NCI-H2196 (cell line): ENCODE measurements at regions not wholly inside any gene's neighbourhood (a gene's known extent, or its start where the extent isn't known, plus 50 kb on each side); places are given as distances from the start of the nearest gene placed in this dataset.

Experiments used
- DNase-seq: peaks from one replicate; lab custom pipeline; 2025; ENCODE audit not compliant: unreplicated experiment; lab: John Stamatoyannopoulos, UW

DNA sequence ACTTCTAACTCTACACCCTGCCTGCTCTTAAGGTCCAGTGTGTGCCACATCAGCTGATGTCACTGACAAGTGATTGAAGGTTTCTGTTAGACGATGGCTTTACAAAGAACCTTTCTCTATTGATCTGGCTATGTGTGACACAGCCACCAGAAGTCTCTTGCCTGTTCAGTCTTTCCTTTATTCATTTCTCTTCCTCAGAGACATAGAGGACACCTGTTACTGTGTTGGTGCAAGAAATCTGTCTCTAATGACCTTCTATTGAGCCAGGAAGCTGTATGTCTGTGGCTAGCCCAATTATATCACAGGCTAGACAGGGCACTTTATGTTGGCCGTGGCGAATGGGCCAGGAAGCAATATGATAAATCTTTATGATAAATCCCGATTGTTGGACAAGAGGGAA lies 173.3 kb upstream of the GAP43 start:
- DNase-seq, result no peak

DNA sequence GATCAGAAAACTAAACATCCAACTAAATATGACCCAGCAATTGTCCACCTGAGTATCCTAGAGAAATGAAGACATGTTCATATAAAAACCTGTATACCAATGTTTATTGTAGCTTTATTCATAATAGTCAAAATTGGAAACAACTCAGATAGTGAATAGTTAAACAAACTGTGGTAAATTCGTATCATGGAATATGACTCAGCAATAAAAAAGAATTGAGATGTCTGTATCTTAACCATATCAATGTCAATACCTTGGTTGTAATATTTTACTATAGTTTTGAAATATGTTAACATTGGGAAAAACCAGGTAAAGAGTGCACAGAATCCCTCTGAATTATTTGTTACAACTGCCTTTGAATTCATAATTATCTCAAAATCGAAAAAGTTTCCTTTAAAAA lies 159.3 kb upstream of the GAP43 start:
- DNase-seq, result no peak

DNA sequence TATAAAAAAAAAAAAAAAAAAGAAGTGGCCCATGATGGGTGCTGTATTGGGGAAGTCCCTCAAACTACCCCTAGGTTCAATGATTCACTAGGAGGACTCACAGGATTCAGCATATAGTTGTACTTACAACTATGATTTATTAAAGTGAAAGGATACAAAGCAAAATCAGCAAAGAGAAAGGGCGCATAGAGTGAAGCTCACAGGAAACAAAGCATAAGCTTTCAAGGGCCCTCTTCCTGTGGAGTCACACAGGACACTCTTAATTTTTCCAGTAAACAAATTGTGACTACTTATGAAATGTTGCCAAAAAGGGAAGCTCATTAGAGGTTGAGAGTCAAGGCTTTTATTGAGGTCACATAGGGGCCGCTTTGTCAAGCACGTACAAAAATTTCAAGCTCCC lies 153.7 kb upstream of the GAP43 start:
- DNase-seq, result peak; percentile 82

DNA sequence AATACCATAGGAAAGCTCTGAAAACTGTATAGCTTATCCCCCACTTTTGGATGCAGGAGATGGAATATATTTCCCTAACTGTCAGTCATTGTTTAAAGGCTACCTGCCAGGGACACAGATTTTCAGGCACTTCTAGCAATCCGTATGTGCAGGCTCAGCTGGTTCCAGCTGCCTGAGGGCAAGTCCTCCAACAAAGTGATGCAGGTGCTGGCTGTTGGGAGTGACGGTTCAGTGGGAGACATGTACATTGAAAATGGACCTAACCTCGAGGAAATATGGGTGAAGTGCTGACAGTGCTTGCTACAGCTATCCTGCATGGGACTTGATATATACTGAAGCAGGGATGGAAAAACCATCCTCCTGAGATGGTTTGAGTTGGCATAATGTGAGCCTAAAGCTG lies 153.1 kb upstream of the GAP43 start:
- DNase-seq, result no peak

DNA sequence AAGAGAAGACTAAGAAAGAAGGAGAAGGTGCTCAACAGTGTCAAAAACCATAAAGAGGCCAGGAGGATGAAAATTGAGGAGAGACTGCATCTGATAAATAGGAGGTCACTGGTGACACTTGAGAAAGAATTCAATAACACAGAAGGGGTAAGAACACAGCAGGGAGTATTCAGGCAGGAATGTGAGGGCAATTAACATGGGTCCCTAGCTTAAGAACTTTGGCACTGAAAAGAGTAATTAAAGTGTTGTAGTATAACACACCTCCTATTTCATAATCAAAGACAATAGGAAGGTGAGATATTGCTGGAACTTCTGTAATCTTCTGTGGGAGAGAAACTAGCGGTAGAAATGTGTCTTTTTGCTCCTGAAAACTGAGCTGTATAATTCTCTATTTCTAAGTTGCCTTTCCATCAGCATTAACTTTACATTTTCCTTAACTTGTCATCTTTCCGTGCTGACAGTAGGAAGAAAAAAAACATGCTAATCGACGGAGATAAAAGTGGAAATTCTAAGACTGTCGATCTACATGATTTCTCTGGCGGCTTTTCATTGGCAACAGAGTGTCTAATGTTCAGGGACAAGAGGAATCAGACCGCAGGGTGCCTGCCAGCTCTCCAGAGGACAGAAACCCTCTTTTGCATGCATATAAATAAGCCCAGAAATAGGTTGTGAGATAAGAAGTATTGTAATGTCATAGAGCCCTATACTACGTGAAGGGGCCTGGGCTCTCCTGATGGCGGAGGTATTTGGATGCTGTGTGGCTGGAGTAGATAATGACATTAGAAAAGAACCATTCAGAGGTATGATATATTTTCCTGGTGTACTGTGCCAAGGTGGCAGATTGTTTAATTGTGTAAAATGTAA lies 147.9 kb upstream of the GAP43 start:
- DNase-seq, result no peak

DNA sequence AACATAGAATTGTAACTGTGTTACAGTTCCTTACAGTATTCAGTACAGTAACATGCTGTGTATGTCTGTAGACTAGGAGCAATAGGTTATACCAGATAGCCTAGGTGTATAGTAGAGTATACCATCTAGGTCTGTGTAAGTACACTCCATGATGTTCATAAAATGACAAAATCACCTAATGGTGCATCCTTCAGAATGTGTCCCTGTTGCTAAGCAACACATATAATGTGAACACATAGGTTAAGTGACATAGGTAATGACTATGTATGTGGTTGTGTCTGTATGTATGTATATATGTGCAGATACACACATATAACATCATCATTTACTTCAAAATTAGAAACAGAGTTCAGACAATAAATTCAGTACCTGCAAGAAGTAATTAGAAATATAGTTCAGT lies 146.8 kb upstream of the GAP43 start:
- no peak for DNase-seq

DNA sequence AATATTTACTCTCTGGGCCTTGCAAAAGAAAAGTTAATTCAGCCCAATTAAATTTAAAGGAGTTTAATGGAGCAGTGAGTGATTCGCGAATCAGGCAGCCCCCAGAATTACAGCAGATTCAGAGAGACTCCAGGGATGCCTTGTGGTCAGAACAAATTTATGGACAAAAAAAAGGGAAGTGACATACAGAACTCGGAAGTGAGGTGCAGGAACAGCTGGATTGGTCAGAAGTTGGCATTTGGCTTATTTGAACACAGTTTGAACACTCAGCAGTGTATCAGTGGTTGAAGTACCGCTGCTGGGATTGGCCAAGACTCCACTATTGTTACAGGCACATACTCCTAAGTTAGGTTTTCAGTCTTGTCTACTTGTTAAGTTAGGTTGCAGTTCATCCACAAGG lies 145.0 kb upstream of the GAP43 start:
- DNase-seq, result no peak

DNA sequence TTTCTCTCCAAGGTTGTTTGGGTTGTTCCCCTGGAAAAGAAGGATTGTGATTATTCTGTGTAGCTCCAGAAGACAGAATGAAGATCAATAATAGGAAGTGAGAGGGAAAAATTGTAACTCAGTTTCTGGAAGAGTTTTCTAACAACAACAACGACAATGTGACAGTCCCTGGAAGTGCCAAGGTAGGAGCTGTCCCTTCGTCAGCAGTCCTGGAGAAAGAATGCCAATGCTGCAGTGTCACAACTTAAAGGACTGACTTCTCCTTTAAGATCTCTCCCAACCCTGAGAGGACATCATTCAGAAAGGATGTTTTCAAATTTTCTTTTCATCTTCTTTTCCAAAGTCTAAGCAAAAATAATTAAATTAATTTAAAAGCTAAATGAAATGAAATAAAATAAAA lies 136.4 kb upstream of the GAP43 start:
- no peak for DNase-seq

DNA sequence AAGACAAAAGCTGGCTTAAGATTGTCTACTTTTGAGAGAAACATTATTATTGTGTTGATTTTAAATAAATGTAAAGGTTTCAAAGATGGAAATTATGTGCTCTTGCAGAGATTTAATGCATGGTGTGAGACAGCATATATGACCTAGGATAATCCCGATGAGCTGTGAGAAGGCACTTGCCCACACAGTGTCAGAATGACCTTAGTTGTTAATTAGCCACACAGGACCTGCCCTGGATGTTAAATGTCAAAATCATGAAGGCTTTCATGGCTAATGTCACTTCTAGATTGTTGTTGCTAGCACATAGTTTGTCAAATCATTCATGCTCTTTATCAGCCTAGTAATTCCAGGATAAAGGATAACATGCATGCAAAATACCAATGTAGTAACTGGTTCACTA lies 135.3 kb upstream of the GAP43 start:
- DNase-seq, result no peak

DNA sequence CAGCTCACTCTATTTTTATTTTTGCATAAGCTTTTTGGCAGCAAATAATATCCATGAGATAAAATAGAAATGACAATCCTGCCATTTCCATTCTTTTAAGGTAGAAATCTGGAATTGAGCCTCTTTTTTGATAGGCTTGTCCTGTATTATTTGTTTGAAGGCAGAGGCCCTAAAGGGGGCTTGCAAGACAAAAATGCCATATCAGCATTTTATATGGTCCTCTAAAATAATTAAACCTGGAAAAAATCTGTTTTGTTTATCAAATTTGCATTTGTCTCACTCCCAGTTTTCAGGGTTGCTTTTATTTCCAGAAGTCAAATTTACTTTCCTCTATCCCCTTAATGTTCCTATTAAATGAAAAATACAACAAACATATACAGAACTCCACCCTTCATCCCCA lies 134.9 kb upstream of the GAP43 start:
- no peak for DNase-seq

DNA sequence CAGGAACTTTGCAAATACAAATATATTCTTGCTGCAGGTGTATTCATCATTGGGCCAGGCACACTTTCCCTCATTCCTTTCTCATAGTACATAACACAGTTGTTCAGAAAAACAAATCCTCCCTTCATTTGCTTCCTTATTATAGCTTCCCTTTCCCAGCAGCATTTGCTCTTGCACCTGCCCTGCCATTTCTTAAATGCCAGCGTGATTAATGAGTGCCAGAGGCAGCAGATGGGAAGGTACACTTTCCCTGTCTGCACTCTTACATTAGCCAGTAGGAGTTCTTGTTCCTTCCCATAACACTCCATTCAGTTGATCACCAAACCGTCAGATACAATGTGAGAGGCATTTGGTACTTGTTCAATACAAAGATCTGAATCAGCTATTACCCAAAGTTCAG lies 128.5 kb upstream of the GAP43 start:
- DNase-seq, result no peak

DNA sequence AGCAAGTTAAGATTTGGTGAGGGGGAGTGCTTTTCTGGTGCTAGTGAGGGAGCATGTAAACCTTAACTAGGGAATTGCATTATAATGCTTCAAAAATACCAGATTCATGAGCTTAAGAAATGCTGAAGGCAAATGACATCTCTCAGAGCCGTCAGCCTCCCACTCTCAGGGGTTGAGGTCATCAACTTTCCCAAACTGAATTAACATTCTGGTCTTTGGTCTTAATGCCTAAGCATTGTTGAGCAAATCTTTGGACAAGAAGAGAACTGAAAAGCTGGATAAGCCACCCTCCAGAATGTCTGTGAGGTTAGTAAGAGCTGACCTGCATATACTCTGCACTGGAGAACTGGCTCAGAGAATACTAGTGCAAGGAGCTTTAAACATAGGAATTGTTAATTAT lies 124.9 kb upstream of the GAP43 start:
- no peak for DNase-seq

DNA sequence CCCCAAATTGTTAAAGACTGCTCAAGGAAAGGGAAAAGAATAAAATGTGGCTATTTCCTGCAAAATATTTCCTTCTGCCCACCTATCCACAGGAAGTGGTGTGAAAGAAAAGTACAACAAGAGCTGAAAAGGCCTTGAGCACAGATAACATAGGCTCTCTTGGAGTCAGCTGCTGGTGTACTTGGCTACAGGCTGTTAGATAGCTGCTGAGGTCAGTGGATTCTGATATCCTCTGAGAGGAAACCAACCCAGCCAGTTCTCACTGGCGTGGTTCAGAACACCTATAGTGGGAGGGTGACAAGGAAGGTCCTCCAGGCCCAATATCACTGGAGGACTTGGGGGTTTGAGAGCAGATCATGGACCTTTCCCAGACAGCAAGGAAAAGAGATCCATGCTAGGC lies 124.4 kb upstream of the GAP43 start:
- no peak for DNase-seq

DNA sequence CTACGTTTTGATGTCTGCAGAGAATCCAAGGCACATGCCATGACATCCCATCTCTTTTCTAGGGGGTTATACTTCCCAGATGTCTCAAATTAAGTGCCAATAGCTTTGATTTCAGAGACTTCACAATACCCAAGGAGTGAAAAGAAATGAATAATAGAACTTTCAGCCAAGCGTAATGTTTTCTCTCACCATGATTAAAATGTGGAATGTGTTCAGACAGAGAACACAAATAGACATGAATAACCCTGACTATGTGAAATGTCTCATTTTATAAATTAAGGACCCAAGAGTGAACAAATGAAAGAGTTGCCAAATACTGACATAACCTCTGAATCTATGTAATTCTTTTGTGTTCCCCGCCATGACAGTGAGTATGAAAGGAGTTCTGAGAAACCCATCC lies 123.6 kb upstream of the GAP43 start:
- no peak for DNase-seq

DNA sequence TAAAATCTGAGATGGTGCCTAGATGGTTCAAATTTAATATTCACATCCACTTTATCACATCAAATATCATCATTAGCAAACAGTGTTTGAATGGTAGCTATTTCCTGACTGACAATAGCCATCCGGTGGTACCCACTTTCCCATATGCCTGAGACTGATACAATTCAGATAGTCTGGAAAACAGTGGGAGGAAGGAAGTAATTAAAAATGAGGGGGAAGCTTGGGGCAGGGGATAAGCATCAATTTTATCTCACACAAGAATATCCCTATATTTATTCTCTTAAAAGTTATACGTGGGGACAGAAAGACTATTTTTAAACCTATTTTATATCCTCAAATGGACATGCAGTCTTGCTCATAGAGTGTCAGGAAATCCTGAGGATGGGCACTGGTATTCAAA lies 122.5 kb upstream of the GAP43 start:
- DNase-seq, result no peak

DNA sequence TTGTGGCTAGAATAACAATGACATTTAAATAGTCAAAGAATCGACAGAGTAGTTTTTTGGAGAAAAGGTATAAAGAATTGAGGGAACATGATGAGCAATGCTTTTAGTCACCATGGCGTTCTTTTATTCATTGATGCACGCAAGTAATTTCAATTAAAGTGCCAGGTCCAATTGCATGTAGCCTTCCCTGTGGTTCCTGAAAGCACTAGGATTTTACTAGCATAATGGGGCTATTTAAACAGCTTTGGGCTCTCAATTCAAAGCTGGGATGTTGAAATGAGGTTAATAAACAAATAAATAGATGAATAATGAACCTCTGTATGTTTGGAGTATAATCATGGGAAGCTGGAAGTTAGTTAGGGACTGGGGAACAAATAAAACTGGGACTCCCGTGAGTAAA lies 121.2 kb upstream of the GAP43 start:
- DNase-seq, result no peak

DNA sequence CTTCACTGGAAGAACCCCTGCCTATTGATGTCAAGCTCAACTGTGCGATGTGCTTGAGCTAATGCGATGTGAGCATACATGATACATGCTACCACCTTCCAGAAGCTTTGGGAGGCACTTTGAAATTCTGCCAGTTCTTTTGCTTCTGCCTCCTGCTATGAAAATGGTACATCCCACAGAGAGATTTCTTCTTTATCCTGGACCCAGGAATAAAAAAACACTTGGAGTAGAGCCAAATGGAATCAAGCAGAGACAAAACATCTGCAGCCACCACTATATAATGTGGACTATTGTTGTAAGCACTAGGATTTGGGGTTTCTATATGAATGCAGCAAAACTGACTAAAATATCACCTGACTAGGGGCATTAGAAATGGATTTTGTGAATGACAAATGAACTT lies 119.9 kb upstream of the GAP43 start:
- no peak for DNase-seq

DNA sequence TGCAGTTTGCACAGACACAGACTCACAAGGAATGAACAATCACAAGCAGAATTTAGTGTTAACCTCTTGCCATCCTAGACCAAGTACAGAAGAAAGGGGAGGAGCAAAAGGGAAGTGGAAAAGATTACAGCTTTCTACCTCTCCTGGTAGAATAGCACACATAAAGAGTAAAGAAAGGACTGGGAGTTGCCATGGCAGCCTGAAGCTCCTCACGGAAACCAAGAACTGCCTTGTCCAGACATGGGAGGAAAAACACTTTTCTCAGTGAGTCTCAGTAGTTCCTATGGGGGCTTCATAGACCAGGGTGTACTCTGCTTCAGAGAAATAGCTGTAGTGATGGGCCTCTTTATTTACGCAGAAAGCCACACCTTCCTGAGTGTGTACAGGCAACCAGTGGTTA lies 114.7 kb upstream of the GAP43 start:
- DNase-seq, result no peak

DNA sequence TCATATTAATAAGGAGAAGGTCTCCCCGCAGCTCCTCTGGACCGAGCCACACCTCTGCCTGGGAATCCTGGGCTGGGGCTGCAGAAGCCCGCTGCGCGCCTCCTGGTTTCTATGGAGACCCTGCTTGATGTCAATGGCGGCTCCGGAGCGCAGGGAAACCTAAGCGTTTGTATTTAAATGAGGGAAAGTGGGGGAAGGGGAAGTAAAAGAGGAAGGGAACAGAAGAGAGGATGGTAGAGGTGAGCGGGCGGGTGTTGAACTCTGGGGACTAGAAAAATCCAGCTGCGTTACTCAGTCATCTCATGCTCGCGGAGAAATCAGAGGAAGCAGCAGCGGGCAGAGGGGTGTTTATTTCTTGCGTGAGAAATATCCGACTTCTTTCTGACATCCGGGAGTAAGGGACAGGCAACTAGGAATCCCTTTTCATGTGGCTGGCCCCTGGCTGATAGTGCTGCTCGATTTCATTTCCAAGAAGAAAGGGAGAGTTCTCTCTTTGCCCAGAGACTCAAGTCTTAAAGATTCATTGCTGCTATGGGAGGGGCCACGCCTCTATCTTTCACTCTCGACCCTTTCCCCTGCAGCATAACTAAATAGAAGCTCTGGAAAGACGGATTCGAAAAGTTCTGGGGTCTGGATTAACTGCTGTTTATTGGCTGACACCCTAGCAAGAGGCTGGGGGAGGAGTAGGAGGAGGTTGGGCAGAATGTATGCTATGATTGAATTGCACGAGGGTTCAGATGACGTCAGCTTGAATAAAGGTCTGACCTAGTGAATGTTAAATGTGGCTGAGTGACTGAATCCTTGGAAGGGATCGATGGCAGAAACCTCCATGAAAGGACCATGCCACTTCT lies 110.5 kb upstream of the GAP43 start:
- peak; percentile 50 for DNase-seq

DNA sequence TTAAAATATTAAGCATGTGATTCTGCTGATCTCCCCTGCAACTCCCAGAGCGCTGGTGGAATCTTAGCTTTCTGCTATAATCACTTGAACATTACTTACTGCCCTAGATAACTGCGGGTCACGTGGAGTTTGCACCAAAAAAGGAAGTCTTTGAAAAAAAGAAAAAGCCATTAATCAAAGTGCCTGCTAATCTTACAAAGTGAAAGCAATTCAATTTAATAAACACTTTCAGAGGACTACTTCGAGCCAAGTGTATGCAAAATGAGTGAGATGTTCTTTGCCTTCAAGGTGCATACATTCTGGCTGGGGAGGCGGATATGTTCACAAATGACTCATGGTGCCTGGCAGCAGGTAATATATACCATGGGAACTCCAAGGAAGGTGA lies 109.9 kb upstream of the GAP43 start:
- DNase-seq, result no peak

DNA sequence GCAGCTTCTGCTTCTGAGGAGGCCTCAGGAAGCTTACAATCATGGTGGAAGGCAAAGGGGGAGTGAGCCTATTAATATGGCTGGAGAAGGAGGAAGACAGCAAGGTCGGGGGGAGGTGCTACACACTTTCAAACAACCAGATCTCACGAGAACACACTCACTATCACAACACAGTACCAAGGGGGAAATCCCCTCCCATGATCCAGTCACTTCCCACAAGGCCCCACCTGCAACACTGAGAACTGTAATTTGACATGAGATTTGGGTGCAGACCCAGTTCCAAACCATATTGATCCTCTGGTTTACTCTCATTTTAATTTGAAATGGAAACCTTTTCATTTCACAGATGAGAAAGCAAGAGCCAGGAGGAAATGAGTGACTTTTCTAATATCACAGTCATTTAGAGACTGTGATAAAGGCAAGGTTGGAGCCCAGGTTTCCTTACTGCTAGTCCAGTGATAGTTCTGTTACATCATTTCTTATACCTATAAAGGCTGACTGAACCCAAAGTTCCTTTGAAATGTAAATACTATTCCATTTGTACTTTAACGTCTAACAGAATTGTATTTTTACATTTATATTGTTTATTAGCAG lies 105.8 kb upstream of the GAP43 start:
- DNase-seq, result no peak
